LHCN-M2 (cell line): ENCODE measurements at regions not wholly inside any gene's neighbourhood (a gene's known extent, or its start where the extent isn't known, plus 50 kb on each side); places are given as distances from the start of the nearest gene placed in this dataset.

ENCODE experiments used
- DNase-seq: peaks from one replicate; pipeline ENCODE4 v3.0.0-alpha.2; 2012; ENCODE audit warnings: low read depth

DNA sequence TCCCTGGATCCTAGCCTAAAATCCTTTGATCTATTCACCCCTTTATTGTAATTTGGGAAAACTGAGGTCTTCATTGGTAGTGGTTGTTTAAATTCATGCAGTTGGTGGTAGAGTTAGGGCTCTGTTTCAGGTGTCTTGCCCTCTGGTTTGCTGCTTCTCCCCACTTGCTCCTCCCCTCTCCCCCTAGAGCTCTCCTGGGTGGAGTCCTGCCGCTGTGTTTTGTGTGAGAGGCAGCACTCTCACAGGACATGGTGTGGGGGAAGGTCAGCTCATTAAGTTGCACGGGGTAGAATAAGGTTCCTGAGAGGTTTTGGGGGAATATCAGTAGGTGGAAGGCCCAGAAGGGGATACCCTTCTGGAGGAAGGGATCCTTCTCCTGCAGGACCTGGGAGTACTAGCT is 98.1 kb upstream of the NECTIN1 start:
- no peak for DNase-seq

DNA sequence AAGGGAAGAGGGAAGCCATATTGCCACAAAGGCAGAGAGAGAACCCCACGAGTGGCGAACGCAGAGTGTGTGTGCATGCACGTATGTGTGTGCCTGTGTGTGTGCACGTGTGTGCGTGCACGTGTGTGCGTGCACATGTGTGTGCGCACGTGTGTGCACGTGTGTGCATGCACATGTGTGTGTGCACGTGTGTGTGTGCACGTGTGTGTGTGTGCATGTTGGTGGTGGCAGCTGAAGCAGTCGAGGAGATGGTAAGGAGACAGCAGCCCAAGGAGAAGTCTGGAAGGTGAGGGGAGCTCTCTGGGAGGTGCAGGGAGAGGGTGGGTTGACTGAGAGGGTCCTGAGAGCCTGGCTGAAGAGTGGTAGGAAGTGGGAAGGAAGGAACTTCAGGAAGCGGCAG is 94.1 kb upstream of the NECTIN1 start:
- DNase-seq, result no peak

DNA sequence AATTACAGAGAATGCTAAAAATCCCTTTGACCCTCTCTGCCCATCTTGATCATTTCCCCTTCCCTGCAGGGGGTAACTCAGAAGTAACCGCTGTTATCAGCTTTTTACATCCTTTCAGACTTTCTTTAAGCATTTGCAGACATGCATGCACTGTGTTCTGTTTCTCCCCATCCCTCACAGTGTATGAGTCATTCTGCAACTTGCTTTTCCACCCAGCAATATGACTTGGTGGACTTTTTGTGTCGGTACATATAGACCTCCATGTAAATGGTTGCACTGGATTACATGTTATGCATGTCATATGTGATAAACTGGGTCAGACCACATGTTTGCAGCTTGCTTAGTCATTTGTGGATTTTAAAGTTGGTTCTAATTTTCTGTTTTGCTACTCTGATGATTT is 87.7 kb upstream of the NECTIN1 start:
- DNase-seq, result no peak

DNA sequence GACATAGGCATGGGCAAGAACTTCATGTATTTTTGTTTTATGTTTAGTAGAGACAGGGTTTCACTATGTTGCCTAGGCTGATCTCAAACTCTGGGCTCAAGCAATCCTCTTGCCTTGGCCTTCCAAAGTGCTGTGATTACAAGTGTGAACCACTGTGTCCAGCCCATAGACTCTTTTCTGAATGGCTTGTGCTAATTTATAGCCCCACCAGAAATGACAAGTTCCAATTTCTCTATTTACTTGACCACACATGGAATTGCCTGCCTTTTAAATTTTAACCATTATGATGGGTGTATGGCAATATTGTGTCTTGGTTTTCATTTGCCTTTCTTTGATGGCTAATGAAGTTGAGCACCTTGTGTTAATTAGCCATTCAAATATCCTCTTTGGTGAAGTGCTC is 85.8 kb upstream of the NECTIN1 start:
- DNase-seq, result no peak

DNA sequence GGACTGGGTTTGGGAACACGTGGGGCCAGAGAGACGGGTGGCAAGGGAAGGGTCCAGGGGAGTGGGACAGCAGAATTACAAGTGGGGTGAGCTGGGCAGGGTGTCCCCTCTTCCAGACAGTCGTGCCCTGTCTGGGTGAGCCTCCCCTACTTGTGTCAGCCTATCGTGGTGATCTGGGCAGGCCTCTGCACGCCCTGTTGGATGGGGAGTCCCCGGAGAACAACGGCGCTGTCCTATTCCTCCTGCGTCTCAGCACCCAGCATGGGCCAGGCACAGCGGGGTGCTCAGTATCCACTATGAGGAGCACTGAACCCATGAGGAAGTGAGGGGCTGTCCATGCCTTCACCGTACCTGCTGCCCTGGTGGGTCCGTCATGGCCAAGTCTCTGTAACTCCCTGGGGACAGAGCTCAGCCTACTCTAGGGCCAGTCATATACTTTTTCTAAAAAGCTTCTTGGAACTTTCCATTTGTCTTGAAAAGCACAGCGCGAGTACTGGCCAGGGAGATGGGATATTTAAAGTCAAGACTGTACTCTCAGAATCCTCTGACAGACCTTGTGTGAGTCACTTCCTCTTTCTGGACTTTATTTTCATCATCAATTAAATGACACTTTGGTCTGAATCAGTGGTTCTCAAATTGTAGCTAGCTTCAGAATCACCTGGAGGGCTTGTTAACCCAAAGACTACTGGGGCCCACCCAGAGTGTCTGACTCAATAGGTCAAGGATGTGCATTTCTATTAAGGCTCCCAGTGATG is 81.7 kb upstream of the NECTIN1 start:
- no peak for DNase-seq

DNA sequence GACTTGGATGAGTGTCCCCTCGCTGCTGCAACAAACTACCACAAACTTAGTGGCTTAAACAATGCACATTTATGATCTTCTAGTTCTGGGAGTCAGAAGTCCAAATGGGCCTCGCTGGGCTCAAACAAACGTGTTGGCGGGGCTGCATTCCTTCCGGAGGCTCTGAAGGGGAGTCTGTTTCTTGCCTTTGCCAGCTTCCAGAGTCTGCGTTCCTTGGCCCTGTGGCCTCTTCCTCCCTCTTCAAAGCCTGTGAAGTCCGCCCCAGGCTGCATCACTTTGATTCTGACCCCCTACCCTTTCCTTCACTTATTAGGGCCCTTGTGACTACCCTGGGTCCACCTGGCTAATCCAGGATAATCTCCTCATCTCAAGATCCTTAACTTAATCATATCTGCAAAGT is 80.3 kb upstream of the NECTIN1 start:
- no peak for DNase-seq

DNA sequence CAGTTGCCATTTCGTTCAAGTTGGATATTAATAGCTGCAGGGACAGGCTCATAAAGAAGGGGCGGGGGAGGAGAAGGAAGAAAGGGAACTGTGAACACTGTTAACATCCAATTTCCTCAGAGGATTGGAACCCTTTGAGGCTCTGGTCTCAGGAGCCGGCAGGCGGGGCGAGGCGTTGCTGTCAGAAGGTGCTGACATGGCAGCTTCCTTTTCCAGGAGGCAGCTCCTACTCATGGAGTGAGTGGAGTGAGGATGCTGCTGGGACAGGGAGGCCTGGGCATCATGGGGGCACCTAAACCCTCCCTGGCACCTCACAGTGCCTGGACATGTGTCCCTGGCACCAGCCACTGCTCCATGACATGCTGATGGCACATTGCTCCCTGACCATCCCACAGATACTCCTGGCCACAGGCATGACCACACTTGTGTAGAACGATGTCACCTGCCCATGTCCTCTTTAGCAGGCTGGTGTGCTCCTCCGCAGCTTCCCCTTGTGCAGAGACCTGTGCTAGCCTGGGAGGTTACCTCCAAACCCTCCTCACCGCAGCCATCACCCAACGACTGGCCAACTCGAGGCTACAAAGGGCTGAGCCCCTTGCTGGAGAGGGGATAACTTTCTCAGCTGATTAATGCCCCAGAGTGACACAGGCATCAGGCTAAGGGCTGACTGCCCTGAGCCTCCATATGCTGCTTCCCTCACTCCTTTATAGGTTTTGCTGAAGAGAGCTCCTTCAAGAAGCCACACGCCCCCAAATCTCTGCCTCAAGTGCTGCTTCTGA is 79.6 kb upstream of the NECTIN1 start:
- no peak for DNase-seq

DNA sequence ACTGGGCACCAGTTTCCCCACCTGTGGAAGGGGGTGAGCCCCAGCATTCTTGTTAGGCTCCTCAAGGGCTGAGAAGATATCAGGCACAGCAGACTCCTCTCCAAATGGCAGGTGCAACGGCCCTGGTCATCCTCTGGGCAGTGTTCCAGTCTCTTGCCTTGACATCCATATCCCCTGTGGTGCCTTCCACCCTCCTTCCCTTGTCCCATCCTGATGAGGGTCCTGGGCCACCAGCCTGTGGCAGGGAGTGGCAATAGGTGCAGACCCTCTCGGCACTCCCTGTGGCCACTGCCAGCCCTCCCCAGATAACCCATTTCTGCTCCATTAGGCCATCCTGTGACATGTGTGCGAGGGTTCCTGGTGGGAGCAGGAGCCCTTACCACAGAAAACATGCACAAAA is 78.8 kb upstream of the NECTIN1 start:
- no peak for DNase-seq

DNA sequence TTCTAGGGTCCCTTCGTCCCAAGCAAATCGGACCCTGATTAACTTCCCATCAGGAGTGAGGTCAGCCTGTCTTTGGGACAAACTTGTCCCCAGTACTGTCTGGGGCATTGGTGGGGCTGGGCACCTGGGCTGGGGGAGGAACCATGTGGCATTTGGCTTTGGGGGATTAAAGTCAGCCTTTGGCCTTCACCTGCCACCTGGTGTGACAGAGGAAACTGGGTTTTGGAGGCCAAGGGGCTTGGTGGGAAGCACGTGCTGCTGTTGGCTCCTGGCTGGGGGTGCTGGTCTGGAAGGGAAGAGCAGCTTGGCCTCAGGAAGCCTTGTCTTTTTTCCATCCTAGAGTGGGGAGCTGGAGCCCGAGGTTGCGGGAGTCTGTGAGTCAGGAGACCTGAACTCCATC is 78.4 kb upstream of the NECTIN1 start:
- no peak for DNase-seq

DNA sequence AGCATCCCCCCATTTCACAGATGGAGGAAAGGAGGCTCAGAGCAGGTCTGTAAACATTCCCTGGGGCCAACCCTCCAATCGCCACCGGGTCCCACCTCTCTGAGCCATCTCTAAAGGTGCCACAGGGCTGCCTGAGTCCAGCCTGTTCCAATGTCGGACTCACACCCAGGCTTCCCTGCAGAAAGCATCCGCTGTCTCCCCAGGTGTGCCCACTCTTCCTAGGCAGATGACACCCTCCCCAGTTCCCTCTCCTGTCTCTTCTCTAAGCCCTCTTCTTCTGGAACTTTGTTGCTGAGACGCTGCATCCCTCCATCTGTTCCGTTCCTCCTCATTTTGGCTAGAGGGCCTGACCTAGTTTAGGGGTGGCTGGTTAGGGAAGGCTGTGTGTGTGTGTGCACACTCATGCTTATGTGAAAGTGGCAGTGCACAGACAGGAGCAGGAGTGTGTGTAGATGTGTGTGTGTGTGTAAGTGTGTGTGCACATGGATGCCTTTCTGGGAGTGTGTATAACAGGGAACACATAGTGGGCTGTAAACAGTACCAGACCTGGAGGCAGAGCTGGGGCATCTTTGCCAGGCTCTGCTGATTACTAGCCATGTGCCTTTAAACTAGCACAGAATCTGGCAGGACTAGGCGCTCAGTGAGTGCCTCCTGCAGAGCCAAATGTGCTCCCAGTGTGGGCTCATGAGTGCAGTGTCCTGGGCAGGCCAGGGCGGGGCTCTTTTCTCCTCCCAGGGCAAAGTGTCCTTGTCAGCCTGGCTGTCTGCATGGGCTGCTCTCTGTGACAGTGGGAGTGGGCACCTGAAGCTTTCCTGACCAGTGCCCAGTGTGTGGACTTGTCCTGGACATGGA is 77.3 kb upstream of the NECTIN1 start:
- DNase-seq, result no peak

DNA sequence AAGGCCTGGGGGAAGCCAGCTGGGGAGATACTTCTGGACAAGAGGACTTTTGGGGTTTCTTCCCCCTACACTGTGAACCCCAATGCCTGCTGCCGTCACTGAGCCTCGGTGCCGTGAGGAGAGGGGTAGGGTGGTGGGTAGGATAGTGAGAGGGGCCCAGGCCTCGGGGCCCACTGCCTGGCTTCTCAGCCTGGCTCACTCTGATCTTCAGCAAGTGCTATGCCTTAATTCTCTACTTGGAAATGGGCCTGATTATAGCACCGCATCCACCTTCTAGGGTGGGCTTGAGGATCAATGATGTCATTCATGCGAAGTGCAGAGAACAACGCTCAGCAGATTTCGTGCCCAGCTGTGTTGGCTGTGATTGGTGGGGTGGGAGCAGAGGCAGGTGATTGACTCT is 76.7 kb upstream of the NECTIN1 start:
- no peak for DNase-seq

DNA sequence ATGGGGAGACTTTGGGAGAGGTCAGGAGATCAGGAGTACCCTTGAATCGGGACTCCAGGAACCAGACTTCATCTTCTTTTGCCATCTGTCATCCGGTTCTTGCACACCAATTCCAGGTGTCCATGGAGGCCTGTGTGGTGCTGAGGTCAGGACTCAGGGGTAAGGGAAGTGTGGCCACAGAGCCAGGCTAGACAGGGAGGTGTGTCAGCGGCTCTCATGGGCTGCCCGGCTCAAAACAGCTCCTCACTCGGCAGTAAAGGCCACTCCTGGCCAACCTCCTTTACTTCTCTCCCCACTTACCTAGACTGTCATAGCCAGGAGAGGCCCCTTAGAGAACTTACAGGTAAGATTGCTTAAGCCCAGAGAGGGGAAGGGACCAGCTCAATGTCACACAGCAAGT is 75.7 kb upstream of the NECTIN1 start:
- DNase-seq, result no peak

DNA sequence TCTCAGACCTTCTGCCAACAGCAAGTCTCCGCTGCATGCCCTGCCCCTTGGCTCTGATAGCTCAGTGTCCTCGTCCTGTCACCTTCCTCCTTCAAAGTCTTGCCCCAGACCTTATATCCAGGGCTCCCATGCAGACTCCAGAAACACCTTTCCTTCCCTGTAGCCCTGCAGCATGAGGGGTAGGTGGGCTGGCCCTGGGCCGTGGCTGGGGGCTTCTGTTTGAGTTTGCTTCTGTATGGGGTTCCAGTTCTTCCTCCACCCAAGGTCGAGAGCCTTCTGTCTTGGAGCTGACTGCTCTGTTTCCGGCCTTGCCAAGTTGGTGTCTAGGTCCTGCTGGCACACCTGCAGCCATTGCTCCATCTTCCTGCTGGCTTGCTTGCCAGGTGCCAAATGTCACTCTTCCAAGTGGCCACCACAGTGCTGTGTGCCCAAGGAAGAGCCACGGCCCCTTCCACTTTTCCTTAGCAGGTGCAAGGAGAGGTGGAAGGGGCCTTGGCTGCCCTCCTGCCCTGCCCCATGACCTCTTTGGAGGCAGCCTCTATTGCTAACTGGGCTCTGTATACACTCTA is 74.8 kb upstream of the NECTIN1 start:
- no peak for DNase-seq

DNA sequence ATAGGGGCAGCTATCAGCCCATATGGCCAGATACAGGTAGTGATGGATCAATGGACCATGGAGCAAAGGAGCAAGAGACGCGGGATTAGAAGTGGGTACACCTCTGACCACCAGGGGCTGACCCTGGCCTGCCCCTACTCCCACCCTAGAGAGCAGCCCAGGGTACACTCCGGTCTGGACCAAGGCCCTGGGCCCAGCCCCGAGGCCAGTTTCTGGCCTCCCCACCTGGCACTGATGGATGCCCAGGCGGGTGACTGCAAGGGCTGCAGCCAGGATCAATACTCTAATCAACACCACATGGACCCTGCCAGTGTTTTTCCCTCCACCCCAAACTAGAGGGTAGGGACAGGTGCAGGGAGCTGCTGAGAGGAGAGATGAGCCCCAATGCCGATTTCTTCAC is 74.1 kb upstream of the NECTIN1 start:
- no peak for DNase-seq

DNA sequence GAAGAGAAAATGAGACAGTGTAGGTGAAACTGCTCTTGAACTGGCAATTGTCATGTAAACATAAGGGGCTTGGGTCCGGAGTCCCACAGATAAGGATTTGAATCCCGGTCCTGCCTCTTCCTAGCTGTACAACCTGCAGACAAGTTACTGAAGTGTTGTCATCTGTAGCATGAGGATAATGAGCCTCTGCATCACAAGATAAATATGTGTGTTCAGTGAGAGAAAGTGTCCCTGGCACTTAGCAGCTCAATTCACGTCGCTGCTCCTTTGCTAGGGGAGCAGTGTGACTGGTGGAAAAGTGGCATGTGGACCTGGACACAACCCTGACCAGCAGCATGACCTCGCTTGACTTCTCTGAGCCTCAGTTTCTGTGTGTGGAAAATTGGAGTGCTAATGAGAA is 73.7 kb upstream of the NECTIN1 start:
- DNase-seq, result no peak

DNA sequence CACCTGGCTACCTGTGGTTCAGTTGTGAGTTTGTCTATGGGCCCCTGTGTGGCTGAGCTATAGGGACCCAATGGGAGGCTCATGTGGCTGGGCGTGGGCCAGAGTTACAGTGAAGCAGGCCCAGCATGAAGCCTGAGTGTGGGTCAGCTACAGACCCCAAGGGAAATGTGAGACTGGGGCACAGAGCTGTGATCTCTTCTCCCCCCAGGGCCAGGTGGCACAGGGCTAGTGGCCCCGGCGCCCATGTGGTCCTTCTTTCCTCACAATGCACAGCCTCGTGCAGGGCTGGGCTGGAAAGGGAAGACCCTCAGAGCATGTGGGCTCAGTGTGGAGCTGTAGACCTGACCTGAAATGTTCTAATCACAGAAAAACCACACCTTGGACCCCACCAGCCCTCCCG is 71.6 kb upstream of the NECTIN1 start:
- DNase-seq, result no peak

DNA sequence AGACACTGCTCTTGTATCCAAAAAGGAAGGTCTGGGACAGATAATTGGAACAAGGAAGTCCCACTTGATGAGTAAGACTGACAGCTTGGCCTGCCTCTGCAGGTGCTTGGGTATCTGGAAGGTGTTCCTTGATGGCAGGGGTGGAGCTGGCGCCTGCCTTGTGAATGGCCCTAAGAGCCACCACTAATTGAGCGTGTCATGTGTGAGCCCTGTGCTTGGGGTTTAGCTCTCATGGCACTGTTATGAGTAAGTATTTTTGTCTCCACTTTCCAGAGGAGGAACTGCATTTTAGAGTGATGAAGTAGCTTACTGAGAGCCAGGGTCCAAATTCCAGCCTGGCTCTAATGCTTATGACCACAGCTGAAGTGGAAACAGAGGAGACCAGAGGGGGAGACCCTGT is 71.2 kb upstream of the NECTIN1 start:
- DNase-seq, result no peak

DNA sequence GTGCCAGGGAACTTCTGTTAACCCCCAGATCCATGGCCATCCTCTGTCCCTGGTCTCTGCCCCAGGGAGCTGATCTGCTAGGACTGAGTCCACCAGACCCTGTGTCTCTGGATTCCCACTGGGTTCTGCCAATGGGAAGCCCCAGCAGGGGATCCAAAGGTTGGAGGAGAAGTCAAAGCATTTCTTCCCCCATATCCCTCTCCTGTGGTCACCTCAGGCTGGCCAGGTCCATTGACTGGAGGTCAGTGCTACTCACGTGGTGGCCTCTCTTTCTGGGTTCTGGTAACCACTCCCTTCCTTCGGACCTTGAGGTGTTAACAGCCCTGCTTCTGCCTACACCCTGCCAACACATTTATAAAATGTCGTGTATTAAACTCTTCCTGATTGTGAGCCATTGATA is 69.7 kb upstream of the NECTIN1 start:
- DNase-seq, result no peak

DNA sequence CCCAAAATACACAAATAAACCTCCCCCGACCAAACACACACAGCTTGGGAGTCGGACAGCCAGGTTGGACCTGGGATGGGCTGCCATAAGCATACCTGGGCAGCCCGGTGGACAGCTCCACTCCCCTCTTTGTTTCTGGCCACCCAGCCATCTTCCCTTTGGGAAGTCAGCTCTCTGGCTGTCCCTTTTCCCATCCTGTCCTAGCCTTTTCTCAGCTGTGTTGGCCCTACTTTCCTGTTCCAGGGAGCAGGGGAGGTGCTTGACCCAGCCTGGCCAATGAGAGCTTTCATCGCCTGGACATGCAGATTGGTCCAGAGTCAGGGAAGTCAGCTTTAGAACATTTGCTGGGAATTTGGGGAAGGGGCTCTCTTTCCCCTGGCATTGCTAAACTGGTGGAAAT is 68.7 kb upstream of the NECTIN1 start:
- DNase-seq, result no peak

DNA sequence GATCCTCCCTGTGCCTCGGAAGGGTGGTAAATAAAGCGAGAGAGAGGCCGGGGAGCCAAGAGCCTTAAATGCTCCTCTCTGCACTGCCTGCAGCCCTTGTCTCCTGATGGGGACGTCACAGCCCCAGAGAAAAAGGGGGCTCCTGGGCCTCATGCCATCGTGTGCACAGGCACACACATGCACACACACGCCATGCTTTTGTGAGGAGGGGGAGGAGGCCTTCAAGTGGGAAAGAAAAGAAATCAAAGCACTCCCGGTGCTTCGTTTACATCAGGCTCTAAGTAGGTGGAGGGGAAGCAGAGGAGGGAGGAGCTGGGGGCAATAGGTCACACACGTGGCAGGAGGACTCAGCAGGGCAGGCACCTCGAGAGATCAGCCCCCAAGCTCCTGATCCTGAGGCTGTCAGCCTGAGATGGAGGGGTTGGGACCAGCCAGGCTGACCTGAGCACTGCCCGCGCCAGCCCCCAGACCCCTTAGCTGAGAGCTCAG is 68.2 kb upstream of the NECTIN1 start:
- no peak for DNase-seq

DNA sequence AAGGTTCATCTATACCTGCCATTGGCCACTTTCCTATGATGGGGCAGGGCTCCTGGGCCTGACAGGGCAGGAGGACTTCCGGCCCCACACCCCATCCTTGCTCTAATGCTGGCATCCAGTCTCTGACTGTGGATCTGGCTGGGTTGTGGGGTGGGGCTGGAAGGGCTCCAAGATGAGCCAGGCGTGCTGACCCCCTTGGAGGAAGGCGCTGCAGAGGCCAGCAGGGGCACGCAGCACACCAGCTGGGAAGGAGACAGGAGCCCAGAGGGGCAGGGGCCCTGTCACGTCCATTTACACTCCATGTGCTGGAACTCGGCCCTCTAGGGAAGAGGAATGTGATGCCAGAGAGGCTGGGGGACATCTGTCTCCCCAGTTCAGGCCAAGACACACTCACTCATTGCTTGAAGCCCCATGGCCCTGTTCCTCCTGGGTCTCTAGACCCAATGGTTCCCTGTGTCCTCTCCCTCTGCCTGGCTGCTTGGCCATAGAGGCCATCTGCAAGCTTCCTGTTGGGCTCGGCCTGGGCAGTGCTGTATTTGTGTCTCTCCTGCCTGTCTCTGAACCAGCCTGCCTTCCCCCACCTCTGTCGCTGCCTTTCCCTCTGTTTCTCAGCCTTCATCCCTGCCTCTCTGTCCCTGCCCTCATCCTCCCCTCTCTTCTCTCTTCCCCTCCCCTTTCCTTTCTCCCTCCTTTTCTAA is 67.5 kb upstream of the NECTIN1 start:
- no peak for DNase-seq
